SK-N-SH (cell line): ENCODE measurements at regions not wholly inside any gene's neighbourhood (a gene's known extent, or its start where the extent isn't known, plus 50 kb on each side); places are given as distances from the start of the nearest gene placed in this dataset.

Experiments used
- CTCF ChIA-PET: fragments of 300-600, 350-600 bp; formaldehyde crosslinking; extraction: SDS; loops from one replicate; lab custom pipeline; 2021; lab: Yijun Ruan, JAX
- POLR2A ChIA-PET: fragments of 350-600 bp; sonication (Branson Sonifier 250); formaldehyde crosslinking; extraction: SDS; loops from one replicate; lab custom pipeline; 2020; ENCODE audit warnings: antibody characterized with exemption, inconsistent platforms; lab: Yijun Ruan, JAX
- DNase-seq: peaks from one replicate; pipeline ENCODE4 v3.0.0; 2012
- H2AFZ ChIP-seq: fragments of 200-600 bp; sonication (generic); 2 replicates; pipeline ENCODE4 v1.8.1; 2016; ENCODE audit warnings: antibody characterized with exemption, mild to moderate bottlenecking, low read depth
- H3F3A ChIP-seq: fragments of 200-600 bp; sonication (generic); replicated peaks from 2 replicates; pipeline ENCODE3; 2016; ENCODE audit warnings: antibody characterized with exemption, mild to moderate bottlenecking; ENCODE audit not compliant: insufficient read depth
- H3K27ac ChIP-seq, 2 experiments: fragments of 200-500 bp in 1 of 2; fragments of 200-600 bp in 1 of 2; sonication (Bioruptor generic) in 1 of 2; sonication (generic), shearing (Covaris generic) in 1 of 2; 2 replicates each; pipeline versions ENCODE4 v1.5.1 to v1.6.1; 2014 to 2016; ENCODE audit warnings: low read depth in 2 of 2, inconsistent platforms in 1 of 2, low read length in 1 of 2, mild to moderate bottlenecking in 1 of 2, mixed read lengths in 1 of 2
- H3K27me3 ChIP-seq: fragments of 200-600 bp; sonication (generic), shearing (Covaris generic); 2 replicates; pipeline ENCODE4 v1.6.1; 2016; ENCODE audit warnings: mixed run types; ENCODE audit not compliant: insufficient read depth
- H3K36me3 ChIP-seq, 2 experiments: fragments of 200-500 bp in 1 of 2; fragments of 200-600 bp in 1 of 2; sonication (Bioruptor generic) in 1 of 2; sonication (generic) in 1 of 2; replicated peaks in 1 of 2; 2 replicates each; pipeline versions ENCODE3 to v1.5.1; 2014 to 2016; ENCODE audit warnings: low read length in 1 of 2, mild to moderate bottlenecking in 1 of 2; ENCODE audit not compliant: insufficient read depth in 2 of 2, control insufficient read depth in 1 of 2
- H3K4me1 ChIP-seq, 2 experiments: fragments of 200-500 bp in 1 of 2; fragments of 200-600 bp in 1 of 2; sonication (Bioruptor generic) in 1 of 2; sonication (generic), shearing (Covaris generic) in 1 of 2; 2 replicates each; pipeline versions ENCODE4 v1.5.1 to v1.6.1; 2014 to 2016; ENCODE audit warnings: low read depth in 1 of 2, low read length in 1 of 2, mixed run types in 1 of 2; ENCODE audit not compliant: insufficient read depth in 2 of 2, control insufficient read depth in 1 of 2
- H3K4me2 ChIP-seq: fragments of 200-600 bp; sonication (generic), shearing (Covaris generic); 2 replicates; pipeline ENCODE4 v1.6.1; 2017; ENCODE audit warnings: mixed run types
- H3K4me3 ChIP-seq, 2 experiments: fragments of 200-500 bp in 1 of 2; fragments of 200-600 bp in 1 of 2; sonication (Bioruptor generic) in 1 of 2; sonication (generic), shearing (Covaris generic) in 1 of 2; 2 replicates each; pipeline versions ENCODE4 v1.5.1 to v1.8.1; 2014 to 2016; ENCODE audit warnings: low read depth in 2 of 2, inconsistent platforms in 1 of 2, low read length in 1 of 2, mild to moderate bottlenecking in 1 of 2, mixed read lengths in 1 of 2, moderate library complexity in 1 of 2
- H3K79me2 ChIP-seq: fragments of 200-600 bp; sonication (generic); 2 replicates; pipeline ENCODE4 v1.8.1; 2017; ENCODE audit warnings: mild to moderate bottlenecking; ENCODE audit not compliant: insufficient read depth
- H3K9ac ChIP-seq: fragments of 200-600 bp; sonication (generic); 2 replicates; pipeline ENCODE4 v1.6.1; 2017; ENCODE audit warnings: mixed run types
- H3K9me2 ChIP-seq: fragments of 200-600 bp; sonication (generic); 2 replicates; pipeline ENCODE4 v1.6.1; 2017; ENCODE audit warnings: mixed run types
- H3K9me3 ChIP-seq: fragments of 200-600 bp; sonication (generic); 2 replicates; pipeline ENCODE4 v1.6.1; 2017; ENCODE audit warnings: mixed run types, mild to moderate bottlenecking, moderate library complexity
- H4K20me1 ChIP-seq: fragments of 200-600 bp; sonication (generic); 2 replicates; pipeline ENCODE4 v1.6.1; 2017; ENCODE audit warnings: mild to moderate bottlenecking, mixed run types; ENCODE audit not compliant: insufficient read depth
- CHD2 ChIP-seq: fragments of 150-350 bp; IDR thresholded peaks from 2 replicates; pipeline ENCODE4 v1.6.1; 2018; ENCODE audit warnings: low read length; ENCODE audit not compliant: partially characterized antibody
- ELF1 ChIP-seq: IDR thresholded peaks from 2 replicates; pipeline ENCODE4 v1.4.0; 2012
- EP300 ChIP-seq, 2 experiments: IDR thresholded peaks; 2 replicates each; pipeline versions ENCODE4 v1.4.0 to v1.6.1; 2012; ENCODE audit warnings: borderline replicate concordance in 1 of 2, low read depth in 1 of 2, low read length in 1 of 2
- EZH2phosphoT487 ChIP-seq: fragments of 200-600 bp; sonication (generic); IDR thresholded peaks from 2 replicates; pipeline ENCODE4 v1.6.1; 2017; ENCODE audit warnings: low read depth, mixed run types, mild to moderate bottlenecking, antibody characterized with exemption, moderate library complexity, borderline replicate concordance
- FOXJ3 ChIP-seq: sonication (generic); formaldehyde crosslinking; IDR thresholded peaks from 2 replicates; pipeline ENCODE4 v1.5.1; 2020; ENCODE audit warnings: mild to moderate bottlenecking, missing genetic modification reagents
- FOXM1 ChIP-seq: IDR thresholded peaks from 2 replicates; pipeline ENCODE4 v1.4.0; 2012; ENCODE audit warnings: low read depth, mild to moderate bottlenecking
- GATA2 ChIP-seq: sonication (generic); formaldehyde crosslinking; IDR thresholded peaks from 2 replicates; pipeline ENCODE4 v1.5.0; 2020; ENCODE audit warnings: mild to moderate bottlenecking, missing genetic modification reagents
- IRF3 ChIP-seq: fragments of 150-350 bp; IDR thresholded peaks from 2 replicates; pipeline ENCODE4 v1.6.1; 2016; ENCODE audit warnings: mild to moderate bottlenecking, low read depth, low read length
- JUND ChIP-seq: IDR thresholded peaks from 2 replicates; pipeline ENCODE4 v1.4.0; 2012
- MEF2A ChIP-seq: IDR thresholded peaks from 2 replicates; pipeline ENCODE4 v1.4.0; 2012; ENCODE audit warnings: low read depth, borderline replicate concordance
- NFIC ChIP-seq: IDR thresholded peaks from 2 replicates; pipeline ENCODE4 v1.4.0; 2012; ENCODE audit warnings: borderline replicate concordance
- NRF1 ChIP-seq: IDR thresholded peaks from 2 replicates; pipeline ENCODE4 v1.6.1; 2012; ENCODE audit warnings: low read depth, mild to moderate bottlenecking, low read length
- POLR2AphosphoS5 ChIP-seq: IDR thresholded peaks from 2 replicates; pipeline ENCODE4 v1.6.1; 2012; ENCODE audit warnings: low read depth, low read length
- RAD21 ChIP-seq: IDR thresholded peaks from 2 replicates; pipeline ENCODE4 v1.6.1; 2012; ENCODE audit warnings: mild to moderate bottlenecking, low read length
- RFX5 ChIP-seq: IDR thresholded peaks from 2 replicates; pipeline ENCODE4 v1.6.1; 2012; ENCODE audit warnings: mild to moderate bottlenecking, improper control_type of control experiment, low read length
- RXRA ChIP-seq: IDR thresholded peaks from 2 replicates; pipeline ENCODE4 v1.4.0; 2012; ENCODE audit warnings: low read depth, mild to moderate bottlenecking, borderline replicate concordance
- SIN3A ChIP-seq: IDR thresholded peaks from 2 replicates; pipeline ENCODE4 v1.6.1; 2012; ENCODE audit warnings: low read depth, mild to moderate bottlenecking, low read length, moderate library complexity, borderline replicate concordance
- TEAD4 ChIP-seq: IDR thresholded peaks from 2 replicates; pipeline ENCODE4 v1.4.0; 2012; ENCODE audit warnings: mild to moderate bottlenecking, borderline replicate concordance; ENCODE audit not compliant: insufficient read depth
- YY1 ChIP-seq: IDR thresholded peaks from 2 replicates; pipeline ENCODE4 v1.4.0; 2012; ENCODE audit warnings: low read depth, mild to moderate bottlenecking
- TF ChIP-seq, protein P1 (sequence below): IDR thresholded peaks from 2 replicates; pipeline ENCODE4 v1.4.0; 2012; ENCODE audit warnings: low read depth, borderline replicate concordance
- TF ChIP-seq, protein P2 (sequence below): fragments of 150-350 bp; IDR thresholded peaks from 2 replicates; pipeline ENCODE4 v1.6.1; 2017; ENCODE audit warnings: antibody characterized with exemption, low read length, low read depth, borderline replicate concordance
- TF ChIP-seq, protein P3 (sequence below): IDR thresholded peaks from 2 replicates; pipeline ENCODE4; 2012
- TF ChIP-seq, protein P4 (sequence below): IDR thresholded peaks from 2 replicates; pipeline ENCODE4 v1.6.1; 2012; ENCODE audit warnings: mild to moderate bottlenecking, low read depth, low read length, moderate library complexity

- Histone ChIP-seq H3K79me2 (no peaks in the 10 kb centered on the region), H3K9ac (no peak overlapping the region), H3K4me1 (peaks cover 0 to 2% of the 10 kb centered on the region in 2 experiments; a peak in 1 of 4 replicates), H3K27ac (no peak overlapping the region), H3K9me2 (no peaks in the 10 kb centered on the region), H3K4me2 (no peak overlapping the region), H4K20me1 (no peaks in the 10 kb centered on the region), H3K4me3 (no peak overlapping the region), H2AFZ (no peak overlapping the region), H3F3A (no peaks in the 10 kb centered on the region), H3K36me3 (no peaks in the 10 kb centered on the region), H3K27me3 (no peaks in the 10 kb centered on the region), H3K9me3 (no peaks in the 10 kb centered on the region)
- CTCF ChIA-PET: no interaction called here
- TF ChIP-seq RFX5: no peak
- no peak for TF ChIP-seq SIN3A
- TF ChIP-seq, protein P1, sequence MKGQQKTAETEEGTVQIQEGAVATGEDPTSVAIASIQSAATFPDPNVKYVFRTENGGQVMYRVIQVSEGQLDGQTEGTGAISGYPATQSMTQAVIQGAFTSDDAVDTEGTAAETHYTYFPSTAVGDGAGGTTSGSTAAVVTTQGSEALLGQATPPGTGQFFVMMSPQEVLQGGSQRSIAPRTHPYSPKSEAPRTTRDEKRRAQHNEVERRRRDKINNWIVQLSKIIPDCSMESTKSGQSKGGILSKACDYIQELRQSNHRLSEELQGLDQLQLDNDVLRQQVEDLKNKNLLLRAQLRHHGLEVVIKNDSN: no peak
- TF ChIP-seq YY1: no peak
- TF ChIP-seq EZH2phosphoT487: no peak
- TF ChIP-seq JUND: no peak
- no peak for TF ChIP-seq CHD2
- TF ChIP-seq, protein P2, sequence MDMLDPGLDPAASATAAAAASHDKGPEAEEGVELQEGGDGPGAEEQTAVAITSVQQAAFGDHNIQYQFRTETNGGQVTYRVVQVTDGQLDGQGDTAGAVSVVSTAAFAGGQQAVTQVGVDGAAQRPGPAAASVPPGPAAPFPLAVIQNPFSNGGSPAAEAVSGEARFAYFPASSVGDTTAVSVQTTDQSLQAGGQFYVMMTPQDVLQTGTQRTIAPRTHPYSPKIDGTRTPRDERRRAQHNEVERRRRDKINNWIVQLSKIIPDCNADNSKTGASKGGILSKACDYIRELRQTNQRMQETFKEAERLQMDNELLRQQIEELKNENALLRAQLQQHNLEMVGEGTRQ: no peak
- no peak for TF ChIP-seq TEAD4
- no peak for TF ChIP-seq GATA2 (CRISPR knock-in tag)
- TF ChIP-seq, protein P3, sequence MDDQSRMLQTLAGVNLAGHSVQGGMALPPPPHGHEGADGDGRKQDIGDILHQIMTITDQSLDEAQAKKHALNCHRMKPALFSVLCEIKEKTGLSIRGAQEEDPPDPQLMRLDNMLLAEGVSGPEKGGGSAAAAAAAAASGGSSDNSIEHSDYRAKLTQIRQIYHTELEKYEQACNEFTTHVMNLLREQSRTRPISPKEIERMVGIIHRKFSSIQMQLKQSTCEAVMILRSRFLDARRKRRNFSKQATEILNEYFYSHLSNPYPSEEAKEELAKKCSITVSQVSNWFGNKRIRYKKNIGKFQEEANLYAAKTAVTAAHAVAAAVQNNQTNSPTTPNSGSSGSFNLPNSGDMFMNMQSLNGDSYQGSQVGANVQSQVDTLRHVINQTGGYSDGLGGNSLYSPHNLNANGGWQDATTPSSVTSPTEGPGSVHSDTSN: no peak
- no peak for TF ChIP-seq IRF3
- TF ChIP-seq ELF1: no peak
- no peak for TF ChIP-seq NRF1
- no peak for TF ChIP-seq RAD21
- TF ChIP-seq FOXJ3 (CRISPR knock-in tag): no peak
- no peak for TF ChIP-seq MEF2A
- no peak for DNase-seq
- POLR2A ChIA-PET: no interaction called here
These were observed 77.4 kb upstream of the SEM1 start for GRCh38 chr7:96786998-96787395.

DNA sequence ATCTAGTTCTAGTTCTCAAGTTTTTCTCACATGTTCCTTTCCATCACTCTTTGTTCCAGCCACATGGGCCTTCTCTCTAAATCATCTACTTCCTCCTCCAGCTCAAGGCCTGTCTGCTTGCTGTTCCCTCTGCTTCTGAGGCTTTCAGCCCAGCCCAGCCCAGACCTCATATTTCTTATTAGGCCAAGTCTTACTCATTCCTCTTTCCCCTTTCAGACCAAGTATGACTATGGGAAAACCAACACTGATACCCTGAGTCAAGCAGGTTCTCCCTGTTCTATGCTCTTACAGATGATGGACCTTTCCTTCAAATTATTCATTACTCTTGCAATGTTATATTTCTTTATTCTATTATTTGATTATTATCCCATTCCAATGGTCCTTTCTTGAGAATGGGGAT lies 80.3 kb upstream of the SEM1 start:
- POLR2A ChIA-PET: no interaction called here
- Histone ChIP-seq H3K4me2 (no peak overlapping the region), H3K9me3 (no peaks in the 10 kb centered on the region), H3K9ac (no peak overlapping the region), H3K4me1 (peaks cover 0 to 2% of the 10 kb centered on the region in 2 experiments; a peak in 1 of 4 replicates), H3K27ac (no peak overlapping the region), H3K4me3 (no peak overlapping the region), H3K36me3 (no peaks in the 10 kb centered on the region), H3K27me3 (no peaks in the 10 kb centered on the region), H3F3A (no peaks in the 10 kb centered on the region), H4K20me1 (no peaks in the 10 kb centered on the region), H2AFZ (no peak overlapping the region), H3K9me2 (no peaks in the 10 kb centered on the region), H3K79me2 (no peaks in the 10 kb centered on the region)
- no peak for DNase-seq
- CTCF ChIA-PET: interaction anchor here (1.6 kb wide), 1 partner anchor 9 kb away, joined by 3 read pairs; no protein-coding TSS in a partner anchor
- TF ChIP-seq FOXJ3 (CRISPR knock-in tag) (no peak), EP300 (IDR thresholded peaks at IDR 0.05; ENCODE audit: borderline replicate concordance in 1 of 2, low read depth in 1 of 2, low read length in 1 of 2) (no peak), IRF3 (no peak), RXRA (no peak), POLR2AphosphoS5 (no peak), NFIC (no peak), FOXM1 (no peak)
- TF ChIP-seq, protein P4, sequence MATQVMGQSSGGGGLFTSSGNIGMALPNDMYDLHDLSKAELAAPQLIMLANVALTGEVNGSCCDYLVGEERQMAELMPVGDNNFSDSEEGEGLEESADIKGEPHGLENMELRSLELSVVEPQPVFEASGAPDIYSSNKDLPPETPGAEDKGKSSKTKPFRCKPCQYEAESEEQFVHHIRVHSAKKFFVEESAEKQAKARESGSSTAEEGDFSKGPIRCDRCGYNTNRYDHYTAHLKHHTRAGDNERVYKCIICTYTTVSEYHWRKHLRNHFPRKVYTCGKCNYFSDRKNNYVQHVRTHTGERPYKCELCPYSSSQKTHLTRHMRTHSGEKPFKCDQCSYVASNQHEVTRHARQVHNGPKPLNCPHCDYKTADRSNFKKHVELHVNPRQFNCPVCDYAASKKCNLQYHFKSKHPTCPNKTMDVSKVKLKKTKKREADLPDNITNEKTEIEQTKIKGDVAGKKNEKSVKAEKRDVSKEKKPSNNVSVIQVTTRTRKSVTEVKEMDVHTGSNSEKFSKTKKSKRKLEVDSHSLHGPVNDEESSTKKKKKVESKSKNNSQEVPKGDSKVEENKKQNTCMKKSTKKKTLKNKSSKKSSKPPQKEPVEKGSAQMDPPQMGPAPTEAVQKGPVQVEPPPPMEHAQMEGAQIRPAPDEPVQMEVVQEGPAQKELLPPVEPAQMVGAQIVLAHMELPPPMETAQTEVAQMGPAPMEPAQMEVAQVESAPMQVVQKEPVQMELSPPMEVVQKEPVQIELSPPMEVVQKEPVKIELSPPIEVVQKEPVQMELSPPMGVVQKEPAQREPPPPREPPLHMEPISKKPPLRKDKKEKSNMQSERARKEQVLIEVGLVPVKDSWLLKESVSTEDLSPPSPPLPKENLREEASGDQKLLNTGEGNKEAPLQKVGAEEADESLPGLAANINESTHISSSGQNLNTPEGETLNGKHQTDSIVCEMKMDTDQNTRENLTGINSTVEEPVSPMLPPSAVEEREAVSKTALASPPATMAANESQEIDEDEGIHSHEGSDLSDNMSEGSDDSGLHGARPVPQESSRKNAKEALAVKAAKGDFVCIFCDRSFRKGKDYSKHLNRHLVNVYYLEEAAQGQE: no peak
